HL-60/S4 (cell line): ENCODE measurements at regions not wholly inside any gene's neighbourhood (a gene's known extent, or its start where the extent isn't known, plus 50 kb on each side); places are given as distances from the start of the nearest gene placed in this dataset.

ENCODE experiments used
- in situ Hi-C: fragments of 300-500 bp; cut with MboI; formaldehyde crosslinking; loops from 2 replicates; pipeline ENCODE4 v1.14.3; 2022; ENCODE audit warnings: low sequenced_read_pairs

DNA sequence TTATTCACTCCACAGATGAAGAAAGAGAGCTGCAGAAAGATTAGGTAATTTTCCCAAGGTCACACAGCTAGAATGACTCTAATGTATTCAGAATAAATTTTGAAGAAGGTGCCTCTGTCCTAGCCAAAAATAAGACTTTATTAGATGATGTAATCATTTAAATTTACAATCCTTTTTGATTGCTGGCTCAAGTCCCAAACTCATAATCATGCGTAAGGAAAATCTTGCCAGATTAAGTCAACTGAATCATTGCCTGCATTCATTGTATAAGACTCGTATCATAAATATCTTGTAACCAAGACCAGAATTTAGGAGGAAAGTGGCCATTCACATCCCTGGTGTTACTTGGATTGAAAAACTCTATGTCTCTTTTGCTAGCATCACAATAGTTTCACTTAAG, 53.1 kb upstream of the STK39 start:
- in situ Hi-C loops = no loop called here

DNA sequence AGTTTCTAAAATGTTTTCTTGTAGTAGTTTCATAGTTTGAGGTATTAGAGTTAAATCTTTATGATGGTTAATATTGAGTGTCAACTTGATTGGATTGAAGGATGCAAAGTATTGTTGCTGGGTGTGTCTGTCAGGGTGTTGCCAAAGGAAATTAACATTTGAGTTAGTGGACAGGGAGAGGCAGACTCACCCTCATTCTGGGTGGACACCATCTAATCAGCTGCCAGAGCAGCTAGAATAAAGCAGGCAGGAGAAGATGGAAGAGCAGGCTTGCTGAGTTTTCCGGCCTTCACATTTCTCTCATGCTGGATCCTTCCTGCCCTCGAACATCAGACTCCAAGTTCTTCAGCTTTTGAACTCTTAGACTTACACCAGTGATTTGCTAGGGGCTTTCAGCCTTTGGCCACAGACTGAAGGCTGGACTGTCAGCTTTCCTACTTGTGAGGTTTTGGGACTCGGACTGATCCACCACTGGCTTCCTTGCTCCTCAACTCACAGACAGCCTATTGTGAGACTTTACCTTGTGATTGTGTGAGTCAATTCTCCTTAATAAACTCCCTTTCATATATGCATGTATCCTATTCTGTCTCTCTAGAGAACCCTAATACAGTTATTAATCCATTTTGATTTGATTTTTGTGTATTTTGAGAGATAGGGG, 56.8 kb upstream of the STK39 start:
- in situ Hi-C loops = no loop called here

DNA sequence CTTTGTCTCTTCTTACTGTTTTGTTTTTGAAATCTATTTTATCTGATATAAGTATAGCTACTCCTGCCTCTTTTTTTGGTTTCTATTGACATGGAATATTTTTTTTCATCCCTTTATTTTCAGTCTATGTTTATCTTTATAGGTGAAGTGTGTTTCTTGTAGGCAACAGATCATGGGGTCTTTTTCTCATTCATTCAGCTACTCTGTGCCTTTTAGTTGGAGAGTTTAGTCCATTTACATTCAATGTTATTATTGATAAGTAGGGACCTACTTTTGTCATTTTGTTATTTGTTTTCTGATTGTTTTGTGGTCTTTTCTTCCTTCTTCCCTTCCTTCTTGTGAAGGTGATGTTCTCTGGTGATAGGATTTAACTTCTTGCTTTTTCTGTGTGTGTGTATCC, 60.0 kb upstream of the STK39 start:
- in situ Hi-C loops = no loop called here

DNA sequence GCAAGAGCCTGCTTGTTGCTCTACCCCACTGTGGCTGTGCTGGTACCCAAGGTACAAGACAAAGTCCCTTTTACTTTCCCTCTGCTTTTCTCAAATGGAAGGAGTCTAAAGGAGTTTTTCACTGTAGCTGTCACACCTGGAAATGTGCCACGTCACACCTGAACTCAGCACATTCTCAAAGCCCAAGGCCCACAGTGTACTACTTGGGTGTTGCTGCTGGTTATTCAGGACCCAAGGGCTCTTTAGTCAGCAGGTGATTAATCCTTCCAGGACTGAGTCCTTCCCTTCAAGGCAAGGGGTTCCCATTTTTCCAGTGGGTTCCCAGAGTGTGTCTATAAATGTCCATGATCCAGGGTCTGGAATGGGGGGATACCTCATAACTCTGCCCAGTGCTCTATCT, 63.2 kb upstream of the STK39 start:
- in situ Hi-C loops = no loop called here

DNA sequence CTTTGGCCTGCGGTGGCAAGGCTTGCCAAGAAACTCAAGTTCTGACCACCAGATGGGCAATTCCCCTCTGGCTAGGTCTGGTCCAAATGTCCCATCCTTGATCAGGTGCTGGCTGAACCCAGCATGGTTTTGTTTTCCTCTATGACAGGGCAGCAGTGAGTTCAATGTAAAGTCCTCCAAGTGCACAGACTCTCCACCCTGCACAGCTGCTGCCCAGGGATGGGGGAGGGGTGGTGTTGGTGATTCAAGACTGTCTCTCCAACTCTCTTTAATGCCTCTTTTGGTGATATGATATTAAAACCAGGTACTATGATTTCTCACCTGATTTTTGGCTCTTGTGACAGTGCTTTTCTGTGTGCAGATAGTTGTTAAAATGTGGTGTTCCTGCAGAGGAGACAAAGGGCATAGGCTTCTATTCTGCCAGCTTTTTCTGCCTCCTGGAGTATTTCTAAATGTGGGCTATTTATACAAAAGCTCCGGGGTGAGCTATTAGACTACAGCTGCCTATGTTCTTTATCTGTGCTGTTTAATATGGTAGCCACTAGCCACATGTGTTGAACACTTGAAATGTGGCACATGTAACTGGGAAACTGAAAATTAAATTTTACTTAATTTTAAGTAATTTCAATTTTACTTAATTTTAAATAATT, 64.0 kb upstream of the STK39 start:
- in situ Hi-C loops = no loop called here

GRCh38 chr2:168312036-168312822, 64.8 kb upstream of the STK39 start:
- in situ Hi-C loops = no loop called here

GRCh38 chr2:168314236-168314635, 66.8 kb upstream of the STK39 start:
- in situ Hi-C loops = no loop called here

DNA sequence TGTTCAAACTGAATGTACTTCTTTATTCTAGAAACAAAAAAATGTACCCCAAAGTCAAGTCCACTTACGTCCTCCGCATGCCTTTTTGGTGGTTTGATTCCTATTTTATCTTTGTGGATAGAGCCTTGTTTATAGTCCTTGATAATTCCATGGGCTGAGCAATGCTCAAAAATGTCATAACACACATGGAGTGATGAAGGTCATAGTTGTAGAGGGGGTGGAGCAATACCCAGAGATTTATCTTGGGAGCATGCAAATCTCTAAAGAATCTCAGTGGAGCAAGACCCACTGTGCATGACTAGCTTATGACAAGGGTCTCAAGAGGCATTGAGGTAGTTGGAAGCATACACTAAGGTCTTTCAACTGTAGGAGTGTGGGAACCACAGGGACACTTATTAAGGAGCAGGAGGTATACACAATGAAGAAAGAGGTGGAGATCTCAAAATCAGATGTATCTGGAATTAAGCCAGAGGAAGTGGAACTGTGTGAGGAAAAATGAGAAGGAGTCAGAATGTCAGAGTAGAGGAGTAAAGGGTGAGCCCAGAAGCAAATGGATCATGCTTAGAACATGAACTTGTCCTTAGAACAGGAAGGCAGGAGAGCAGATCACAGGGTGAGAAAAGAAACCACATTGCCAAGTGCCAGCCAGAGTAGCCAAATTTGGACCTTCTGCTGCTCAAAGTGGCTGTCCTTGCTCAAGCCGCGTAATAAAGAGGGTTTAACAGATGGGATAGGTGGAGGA, 68.1 kb upstream of the STK39 start:
- in situ Hi-C loops = no loop called here

GRCh38 chr2:168316073-168316440, 68.7 kb upstream of the STK39 start:
- in situ Hi-C loops = no loop called here

DNA sequence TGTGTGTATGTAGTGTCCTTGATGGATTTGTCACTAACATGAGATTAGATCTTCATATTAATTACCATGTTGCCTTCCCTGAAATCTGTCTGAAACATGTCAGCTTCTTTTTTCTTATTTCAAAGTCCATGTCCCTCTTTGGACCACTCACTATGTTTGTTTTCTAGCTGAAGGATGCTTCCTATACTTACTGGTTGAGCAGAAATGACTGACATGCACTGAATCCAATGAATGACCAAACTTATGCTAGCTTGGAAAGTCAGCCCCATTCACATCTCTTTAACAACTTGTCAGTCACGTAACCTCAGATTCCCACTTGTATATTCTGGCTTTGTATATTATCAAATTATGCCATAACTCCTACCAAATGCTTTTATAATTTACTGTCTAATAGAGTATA, 69.9 kb upstream of the STK39 start:
- in situ Hi-C loops = no loop called here

DNA sequence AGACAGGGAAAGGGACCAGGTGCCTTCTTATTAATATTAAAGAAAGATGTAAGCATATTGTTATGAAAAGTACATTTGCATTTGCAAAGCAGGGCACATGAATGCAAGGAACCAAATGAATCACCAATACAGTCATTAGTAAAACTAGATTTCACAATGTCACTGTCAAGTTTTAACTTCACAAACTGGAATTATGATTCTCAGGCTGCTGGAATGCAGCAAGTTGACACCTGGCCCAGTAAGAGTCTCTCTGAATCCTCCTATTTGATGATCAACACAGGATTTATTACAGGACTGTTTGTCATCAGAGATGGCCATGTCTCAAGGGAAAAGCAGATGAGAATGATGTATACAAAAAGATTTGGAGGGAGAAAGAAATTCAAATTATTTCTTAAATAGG, 72.9 kb upstream of the STK39 start:
- in situ Hi-C loops = no loop called here

DNA sequence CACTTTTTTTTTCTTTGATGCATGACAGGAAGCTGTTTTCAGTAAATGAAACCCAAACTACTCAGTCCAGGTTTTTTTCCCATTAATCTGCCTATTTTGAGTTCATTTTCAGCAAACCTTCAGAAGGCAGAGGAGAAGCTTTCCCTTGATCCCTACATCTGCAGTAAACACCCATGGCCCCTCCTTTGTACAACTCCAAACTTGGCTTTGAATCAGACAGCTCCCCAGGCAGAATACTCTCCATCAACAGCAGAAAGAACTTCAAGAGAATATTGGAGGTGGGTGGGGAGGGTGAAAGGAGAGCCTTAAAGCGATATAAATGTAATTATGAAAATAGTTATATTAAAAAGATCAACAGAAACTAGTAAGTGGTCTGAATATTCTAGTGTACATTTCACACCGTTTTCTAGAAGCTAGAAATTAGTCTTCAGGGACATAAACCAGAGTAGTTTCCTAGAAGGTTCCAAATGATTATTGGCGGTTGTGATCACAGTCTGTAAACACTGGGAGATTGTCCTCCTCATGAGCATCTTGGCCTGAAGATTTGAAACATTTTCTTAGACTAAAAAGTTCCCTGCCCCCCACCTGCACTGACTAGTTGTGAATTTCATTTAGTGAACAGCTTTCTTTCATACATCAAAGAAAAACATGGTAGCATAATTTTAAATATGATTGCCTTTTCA, 75.1 kb upstream of the STK39 start:
- in situ Hi-C loops = no loop called here

DNA sequence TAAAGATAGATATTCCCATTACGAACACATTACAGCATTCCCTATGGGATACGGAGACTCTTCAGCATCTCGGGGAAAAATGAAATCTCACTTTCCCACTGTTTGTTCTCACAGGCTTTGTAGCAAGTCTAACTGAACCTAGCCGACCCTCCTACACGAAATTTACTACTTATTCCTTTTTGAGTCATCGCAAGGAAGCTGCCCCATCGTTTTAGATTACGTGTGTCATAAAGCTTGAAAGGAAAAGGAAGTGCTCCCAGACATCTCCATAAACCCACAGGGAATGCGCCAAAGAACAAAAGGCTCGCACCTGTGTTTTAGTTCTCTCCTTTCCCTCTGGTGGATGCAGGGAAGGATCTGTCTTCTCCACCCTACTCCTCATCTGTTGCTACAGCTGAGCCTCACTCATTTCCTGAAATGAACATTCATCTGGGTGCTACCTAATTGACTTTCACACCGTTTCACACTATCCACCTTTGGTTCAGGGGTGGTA, 76.2 kb upstream of the STK39 start:
- in situ Hi-C loops = no loop called here

GRCh38 chr2:168326572-168326971, 79.2 kb upstream of the STK39 start:
- in situ Hi-C loops = loop anchor here (25.0 kb wide), 1 partner anchor 1789 kb away; no protein-coding TSS in a partner anchor

DNA sequence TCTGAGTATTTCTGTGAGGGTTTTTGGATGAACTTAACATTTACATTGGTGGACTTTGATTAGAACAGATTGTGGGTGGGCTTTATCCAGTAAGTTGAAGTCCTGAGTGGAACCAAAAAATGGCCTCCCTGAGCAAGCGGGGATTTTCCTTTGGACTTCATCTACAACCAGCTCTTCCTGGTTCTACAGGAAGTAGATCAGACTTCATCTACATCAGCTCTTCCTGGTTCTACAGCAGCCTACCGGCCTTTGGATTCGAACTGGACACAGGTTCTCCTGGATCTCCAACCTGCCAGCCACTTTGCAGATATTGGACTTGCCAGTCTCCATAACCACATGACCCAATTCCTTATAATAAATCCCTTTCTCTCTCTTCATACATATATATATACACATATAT, 79.9 kb upstream of the STK39 start:
- in situ Hi-C loops = loop anchor here (25.0 kb wide), 1 partner anchor 1790 kb away; no protein-coding TSS in a partner anchor

DNA sequence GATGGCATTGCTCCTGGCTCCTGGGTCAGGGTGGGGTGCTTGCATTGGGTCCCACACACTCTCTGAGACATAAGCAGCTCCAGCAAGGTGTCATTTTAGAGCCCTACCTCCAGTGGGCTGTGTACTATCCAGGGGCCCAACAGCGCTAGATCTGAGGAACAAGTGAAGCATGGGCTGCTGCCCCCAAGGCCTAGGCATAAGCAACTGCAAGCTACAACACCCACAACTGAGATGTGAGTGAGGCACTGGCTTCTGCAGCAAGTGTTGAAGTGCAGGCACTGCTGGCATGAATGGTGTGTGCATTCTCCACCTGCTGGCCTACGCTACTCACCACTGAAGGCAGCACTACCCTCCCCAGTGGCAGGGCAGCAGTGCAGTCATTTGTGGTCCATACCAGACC, 81.0 kb upstream of the STK39 start:
- in situ Hi-C loops = loop anchor here (25.0 kb wide), 1 partner anchor 1791 kb away; no protein-coding TSS in a partner anchor

DNA sequence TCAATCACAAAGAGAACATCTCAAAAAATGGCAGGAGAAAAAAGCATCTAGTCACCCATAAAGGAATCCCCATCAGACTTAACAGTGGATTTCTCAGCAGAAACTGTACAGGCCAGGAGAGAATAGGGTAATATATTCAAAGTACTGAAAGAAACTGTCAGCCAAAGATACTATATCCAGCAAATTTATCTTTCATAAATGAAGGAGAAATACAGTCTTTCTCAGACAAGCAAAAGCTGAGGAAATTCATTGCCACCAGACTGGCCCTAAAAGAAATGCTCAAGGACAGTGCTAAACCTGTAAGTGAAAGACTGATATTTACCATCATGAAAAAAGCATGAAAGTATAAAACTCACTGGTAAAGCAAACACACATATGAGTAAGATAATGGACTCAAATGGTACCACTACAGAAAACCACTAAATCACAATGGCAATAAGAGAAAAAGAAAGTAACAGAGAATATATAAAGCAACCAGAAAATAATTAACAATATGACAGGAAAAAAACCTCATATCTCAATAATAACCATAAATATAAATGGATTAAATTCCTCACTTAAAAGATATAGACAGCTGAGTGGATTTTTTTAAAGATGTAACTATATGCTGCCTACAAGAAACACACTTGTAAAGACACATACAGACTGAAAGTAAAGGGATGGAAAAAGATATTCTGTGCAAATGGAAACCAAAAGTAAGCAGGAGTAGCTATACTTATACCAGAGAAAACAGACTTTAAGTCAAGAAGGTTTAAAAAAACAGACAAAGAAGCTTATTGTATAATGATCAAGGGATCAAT, 83.4 kb upstream of the STK39 start:
- in situ Hi-C loops = loop anchor here (25.0 kb wide), 1 partner anchor 1794 kb away; no protein-coding TSS in a partner anchor

DNA sequence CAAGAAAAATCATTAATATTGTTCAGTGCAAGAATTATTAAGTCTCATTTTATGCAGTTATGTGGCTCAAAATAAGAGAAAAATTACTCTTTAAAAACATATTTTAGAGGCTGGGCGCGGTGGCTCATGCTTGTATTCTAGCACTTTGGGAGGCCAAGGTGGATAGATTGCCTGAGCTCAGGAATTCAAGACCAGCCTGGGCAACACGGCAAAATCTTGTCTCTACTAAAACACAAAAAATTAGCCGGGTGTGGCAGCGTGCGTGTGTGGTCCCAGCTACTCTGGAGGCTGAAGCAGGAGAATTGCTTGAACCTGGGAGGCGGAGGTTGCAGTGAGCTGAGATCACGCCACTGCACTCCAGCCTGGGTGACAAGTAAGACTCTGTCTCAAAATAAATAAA, 87.9 kb upstream of the STK39 start:
- in situ Hi-C loops = loop anchor here (25.0 kb wide), 1 partner anchor 1798 kb away; no protein-coding TSS in a partner anchor

- in situ Hi-C loops = loop anchor here (25.0 kb wide), 1 partner anchor 1800 kb away; no protein-coding TSS in a partner anchor
Measured at GRCh38 chr2:168336786-168337388, 89.5 kb upstream of the STK39 start.
